Medulla oblongata (tissue), 1 donor: ENCODE measurements at regions not wholly inside any gene's neighbourhood (a gene's known extent, or its start where the extent isn't known, plus 50 kb on each side); places are given as distances from the start of the nearest gene placed in this dataset.
A peak's percentile ranks its signal among the peaks of the same experiment; 100 is the strongest.
"Not testable (repeated sequence)": the region's sequence is repeated elsewhere in the genome, so short reads cannot be mapped to it uniquely, and the experiment has no call there.

Experiments
- DNase-seq: peaks from one replicate; pipeline ENCODE4 v3.0.0-alpha.2; 2015; ENCODE audit errors: extremely low spot score

- no peak for DNase-seq
Measured at GRCh38 chr7:16091701-16092310, 329.5 kb downstream of the CRPPA start.

DNA sequence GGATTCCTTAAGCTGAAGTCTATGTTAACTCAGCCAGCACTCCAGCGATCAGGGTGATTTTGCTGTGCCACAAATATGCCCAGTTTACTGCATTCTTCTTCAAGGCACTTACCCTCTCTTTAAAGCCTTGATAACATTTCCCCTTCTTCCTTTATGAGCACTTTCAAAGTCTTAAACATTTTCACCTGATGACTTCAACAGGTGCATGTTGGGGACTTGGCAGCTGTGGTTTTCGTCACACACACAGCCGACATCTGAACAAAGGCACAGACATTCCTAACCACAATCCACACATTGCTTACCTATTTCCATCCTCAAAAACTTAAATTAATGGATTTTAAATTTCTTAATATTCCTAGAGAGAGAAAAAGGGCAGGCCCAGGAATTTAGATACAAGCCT is 331.5 kb downstream of the CRPPA start:
- DNase-seq, result no peak

DNA sequence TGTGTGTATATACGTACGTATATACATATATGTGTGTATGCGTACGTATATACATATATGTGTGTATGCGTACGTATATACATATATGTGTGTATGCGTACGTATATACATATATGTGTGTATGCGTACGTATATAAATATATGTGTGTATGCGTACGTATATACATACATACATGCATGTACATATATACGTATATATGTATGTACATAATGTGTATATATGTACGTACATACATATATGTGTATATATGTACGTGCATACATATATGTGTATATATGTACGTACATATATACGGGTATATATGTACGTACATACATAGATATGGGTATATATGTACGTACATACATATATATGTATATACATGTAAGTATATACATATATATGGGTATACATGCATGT is 332.1 kb downstream of the CRPPA start:
- no peak for DNase-seq

DNA sequence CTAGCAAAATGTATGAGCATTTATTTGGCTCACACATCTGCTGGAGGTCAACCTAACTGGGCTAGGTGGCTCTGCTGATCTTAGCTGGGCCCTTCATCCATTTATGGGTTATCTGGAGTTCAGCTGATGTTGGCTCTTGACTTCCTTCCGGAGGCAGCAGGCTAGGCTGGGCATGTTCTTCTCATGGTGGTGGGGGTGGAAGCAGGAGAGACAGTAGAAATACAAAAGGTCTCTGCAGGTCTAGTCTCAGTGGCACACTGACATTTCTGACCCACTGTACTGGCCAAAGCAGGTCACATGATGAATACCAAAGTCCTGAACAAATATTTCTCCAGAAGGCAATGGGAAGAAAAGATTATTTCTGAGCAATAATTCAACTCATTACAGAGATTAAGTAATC is 334.6 kb downstream of the CRPPA start:
- DNase-seq, result no peak

- not testable (repeated sequence) for DNase-seq
Measured at GRCh38 chr7:16085780-16086179, 335.6 kb downstream of the CRPPA start.

GRCh38 chr7:16084875-16085274 is 336.5 kb downstream of the CRPPA start:
- no peak for DNase-seq

- DNase-seq, result no peak
Measured at GRCh38 chr7:16084370-16084769, 337.0 kb downstream of the CRPPA start.

DNA sequence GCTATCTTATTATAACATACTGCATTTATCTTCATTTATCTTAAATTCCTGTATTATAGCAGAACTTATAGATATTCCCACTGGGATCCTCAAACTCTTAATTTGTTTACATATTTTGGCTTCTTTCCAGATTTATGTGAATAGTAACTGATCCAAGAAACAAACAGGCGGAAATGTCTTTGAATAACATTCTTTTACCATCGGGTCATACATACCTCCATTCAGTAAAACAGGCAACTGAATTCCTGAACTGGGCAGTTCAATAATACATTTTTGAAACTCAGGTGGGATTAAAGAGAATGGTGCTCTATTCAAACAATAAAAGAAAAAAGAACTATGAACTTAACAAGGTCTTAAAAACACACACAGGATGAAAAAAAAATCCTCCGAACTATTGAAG is 337.4 kb downstream of the CRPPA start:
- no peak for DNase-seq

DNA sequence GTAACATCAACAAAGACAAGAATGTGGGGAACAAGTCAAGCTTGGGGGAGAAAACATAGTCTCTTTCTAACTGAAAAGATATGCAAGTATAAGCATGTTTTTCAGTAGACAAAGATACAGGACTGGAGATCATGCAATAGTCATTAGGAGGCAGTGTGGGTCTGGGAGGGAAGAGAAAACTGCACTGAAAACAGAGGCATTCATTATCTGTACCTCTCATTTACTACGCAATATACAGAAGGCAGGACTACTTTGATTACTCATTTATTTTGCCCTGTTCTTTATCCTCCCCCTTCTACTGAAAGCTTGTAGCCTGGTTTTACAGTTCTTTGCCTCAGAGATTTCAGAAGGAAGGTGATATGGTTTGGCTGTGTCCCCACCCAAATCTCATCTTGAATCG is 341.2 kb downstream of the CRPPA start:
- DNase-seq, result no peak

DNA sequence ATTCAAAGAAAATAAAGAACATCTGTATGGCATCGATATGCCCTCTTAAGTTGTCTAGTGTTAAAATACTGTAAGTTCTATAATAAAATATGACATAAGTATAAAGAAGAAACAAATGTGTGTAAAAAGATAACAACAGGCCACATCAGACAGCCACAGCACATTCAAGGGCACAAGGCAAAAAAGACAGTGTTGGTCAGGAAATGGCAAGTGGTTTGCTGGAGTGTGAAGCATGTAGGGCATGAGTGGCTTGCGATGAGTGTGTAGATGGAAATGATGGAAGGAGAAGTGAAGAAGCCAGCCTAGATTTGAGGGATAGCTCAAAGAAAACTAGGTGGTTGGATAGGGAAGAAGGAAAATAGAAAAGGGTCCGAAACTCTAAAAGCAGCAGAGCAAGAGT is 341.6 kb downstream of the CRPPA start:
- DNase-seq, result no peak

DNA sequence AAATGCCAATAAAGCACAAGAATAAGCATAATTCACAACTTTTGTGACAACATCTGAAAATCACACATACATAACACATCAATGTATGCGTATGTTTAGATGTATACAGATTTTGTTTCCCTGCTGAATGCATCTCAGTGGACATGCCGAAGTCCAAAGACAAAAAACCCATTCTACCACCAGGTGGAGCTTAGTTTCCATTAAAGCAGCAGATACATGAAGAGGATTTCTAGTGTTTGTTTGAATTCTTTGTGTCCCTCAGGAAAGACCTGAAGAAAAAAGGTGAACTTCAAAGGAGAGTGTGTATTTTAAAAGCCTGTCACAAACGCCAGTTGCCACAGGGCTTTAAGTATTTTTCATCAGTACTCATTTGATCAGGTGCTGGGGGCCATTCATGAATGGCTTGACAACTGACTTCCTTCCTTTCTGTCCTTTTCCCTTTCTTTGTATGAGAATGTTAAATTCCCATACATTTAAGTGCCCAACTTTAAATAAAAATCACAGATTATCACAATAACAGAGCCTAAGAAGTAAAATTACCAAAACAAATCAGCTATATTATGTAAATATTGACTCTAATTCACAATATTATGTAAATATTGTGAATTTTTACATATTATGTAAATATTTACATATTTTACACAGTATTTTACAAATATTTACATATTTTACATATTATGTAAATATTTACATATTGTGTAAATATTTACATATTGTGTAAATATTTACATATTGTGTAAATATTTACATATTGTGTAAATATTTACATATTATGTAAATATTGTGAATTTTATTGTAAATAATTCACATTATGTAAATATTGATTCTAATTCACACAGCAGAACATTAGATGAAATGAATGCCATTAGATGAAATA is 343.0 kb downstream of the CRPPA start:
- peak; percentile 85 for DNase-seq

GRCh38 chr7:16071246-16071857 is 350.0 kb downstream of the CRPPA start:
- peak; percentile 83 for DNase-seq

DNA sequence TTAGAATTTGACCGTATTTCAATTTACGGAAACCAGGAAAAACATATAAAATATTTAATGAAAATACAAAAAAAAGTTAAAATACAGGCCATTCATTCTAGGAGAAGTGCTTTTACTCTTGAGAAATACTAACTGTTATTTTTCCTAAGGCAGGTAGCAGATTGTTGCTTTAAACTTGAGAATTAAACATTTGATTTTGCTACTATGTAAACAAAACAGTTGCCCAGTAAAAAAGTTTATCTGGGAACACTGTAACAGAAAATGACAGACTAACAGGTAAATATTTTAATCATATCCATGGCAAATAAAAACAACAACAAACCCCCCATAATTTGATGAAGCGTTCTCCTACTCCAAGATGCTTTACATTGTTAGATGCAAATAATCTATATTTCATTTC is 350.5 kb downstream of the CRPPA start:
- no peak for DNase-seq

DNA sequence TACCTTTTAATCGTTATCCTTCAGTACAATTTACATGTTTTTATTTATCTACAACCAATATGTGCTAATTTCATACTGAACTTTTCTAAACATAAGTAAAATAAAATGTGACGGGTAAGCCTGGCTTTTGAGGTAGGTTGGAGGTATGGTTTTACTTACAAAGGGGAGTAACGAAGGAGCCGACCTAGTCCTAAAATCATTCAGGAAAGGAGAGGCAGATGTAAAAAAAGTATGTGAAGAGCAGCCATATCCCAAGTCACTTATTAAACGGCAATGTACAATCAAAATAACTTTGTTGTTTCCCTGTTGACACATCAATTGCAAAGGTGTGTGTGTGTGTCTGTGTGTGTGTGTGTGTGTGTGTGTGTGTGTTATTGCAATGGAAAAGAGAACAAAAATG is 351.3 kb downstream of the CRPPA start:
- no peak for DNase-seq

DNA sequence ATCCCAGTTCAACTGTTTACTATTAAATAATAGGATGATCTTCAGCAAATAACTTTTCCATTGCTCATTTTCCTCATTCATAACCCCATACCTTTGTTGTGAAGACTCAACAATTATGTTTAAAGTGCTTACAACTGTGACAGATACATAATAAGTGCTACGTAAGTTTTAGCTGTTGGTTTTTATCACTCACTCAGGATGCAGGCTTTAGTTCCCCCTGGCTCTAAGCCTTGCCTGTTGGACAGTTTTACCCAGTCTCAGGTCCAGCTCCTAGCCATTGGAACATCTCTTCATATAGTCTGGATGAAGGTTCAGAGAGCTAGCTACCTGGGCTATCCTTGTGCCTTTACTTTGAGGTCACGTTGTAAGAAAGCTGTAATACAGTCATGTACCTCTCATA is 353.2 kb downstream of the CRPPA start:
- no peak for DNase-seq

- DNase-seq, result no peak
Measured at GRCh38 chr7:16067711-16068110, 353.6 kb downstream of the CRPPA start.

GRCh38 chr7:16066805-16067459 is 354.4 kb downstream of the CRPPA start:
- no peak for DNase-seq

- DNase-seq, result no peak
Measured at GRCh38 chr7:16065939-16066338, 355.4 kb downstream of the CRPPA start.

DNA sequence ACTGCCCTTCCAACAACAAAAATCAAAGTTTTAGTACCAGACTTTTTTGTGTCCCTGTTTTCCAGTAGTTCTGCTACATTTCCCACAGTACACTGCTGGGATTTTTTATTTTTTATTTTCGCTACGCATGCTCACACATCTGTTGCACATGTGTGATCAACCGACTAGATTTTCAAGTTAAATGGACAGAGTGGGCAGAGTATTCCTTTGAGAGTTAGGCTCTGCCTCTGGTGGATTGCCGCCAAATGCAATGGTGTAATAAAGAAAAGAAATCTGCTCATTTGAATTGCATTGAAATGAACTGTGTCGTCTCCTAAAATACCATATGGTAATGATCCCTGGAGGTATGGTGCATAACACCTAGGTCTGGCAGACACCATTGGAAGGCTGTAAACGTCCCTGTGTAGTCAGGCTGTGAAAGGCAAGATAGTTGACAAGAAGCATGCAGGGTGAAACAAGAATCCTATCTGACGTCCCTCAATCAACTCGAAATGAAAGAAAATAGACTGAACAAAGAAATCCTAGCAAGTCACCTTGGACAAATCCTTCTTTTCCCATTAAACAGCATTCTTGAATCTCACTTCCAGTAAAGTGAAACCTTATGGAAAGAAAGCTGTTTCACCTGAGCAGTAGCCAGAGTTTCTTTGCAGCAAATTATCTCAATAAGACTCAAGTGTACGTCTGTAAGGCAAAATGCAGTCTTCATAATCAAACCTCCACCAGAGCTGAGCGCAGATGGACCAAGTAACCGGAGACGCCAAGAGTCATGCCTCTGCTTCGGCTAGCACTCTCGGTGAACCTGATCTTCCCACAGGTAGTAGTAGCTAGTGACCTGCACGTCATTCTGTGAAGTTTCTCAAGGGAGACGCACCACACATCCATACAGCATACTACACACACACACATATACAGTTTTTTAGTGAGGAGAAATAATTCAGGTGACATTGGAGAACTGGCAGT is 357.3 kb downstream of the CRPPA start:
- no peak for DNase-seq

DNA sequence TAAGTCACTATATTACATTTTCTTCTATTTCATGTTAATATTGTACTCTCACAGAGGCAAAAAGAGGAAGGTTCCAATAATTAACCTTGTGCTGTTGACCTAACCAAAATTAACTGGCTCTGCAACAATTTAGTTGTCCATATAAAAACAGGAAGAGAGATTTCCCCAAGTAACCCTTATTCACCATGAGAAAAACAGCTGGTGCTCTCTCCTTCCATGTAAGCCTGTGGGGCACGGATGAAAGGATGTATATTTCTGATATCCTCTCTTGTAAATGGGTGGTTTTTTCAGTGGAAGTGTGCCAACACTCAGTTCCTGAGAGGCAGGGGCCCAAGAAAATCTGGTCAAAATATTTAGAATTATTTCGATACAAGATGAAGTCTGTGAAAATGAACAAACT is 358.1 kb downstream of the CRPPA start:
- DNase-seq, result no peak

- no peak for DNase-seq
Measured at GRCh38 chr7:16062269-16062668, 359.1 kb downstream of the CRPPA start.
